CD4-positive, alpha-beta T cell treated with Interleukin-10 for 1 hour (primary cell): ENCODE measurements at regions not wholly inside any gene's neighbourhood (a gene's known extent, or its start where the extent isn't known, plus 50 kb on each side); places are given as distances from the start of the nearest gene placed in this dataset.
"Not testable (repeated sequence)": the region's sequence is repeated elsewhere in the genome, so short reads cannot be mapped to it uniquely, and the experiment has no call there.

Experiments
- DNase-seq: peaks from one replicate; pipeline ENCODE4 v3.0.0-alpha.2; 2020

GRCh38 chr16:29271721-29272675 is 134.5 kb downstream of the NPIPB11 start:
- not testable (repeated sequence) for DNase-seq

- DNase-seq: not testable (repeated sequence)
Measured at GRCh38 chr16:29270923-29271322, 135.6 kb downstream of the NPIPB11 start.

GRCh38 chr16:29270033-29270432 is 136.5 kb downstream of the NPIPB11 start:
- not testable (repeated sequence) for DNase-seq

GRCh38 chr16:29269192-29269811 is 137.2 kb downstream of the NPIPB11 start:
- DNase-seq: not testable (repeated sequence)

GRCh38 chr16:29268785-29269191 is 137.7 kb downstream of the NPIPB11 start:
- not testable (repeated sequence) for DNase-seq

GRCh38 chr16:29268348-29268747 is 138.2 kb downstream of the NPIPB11 start:
- DNase-seq: not testable (repeated sequence)

GRCh38 chr16:29267891-29268290 is 138.6 kb downstream of the NPIPB11 start:
- not testable (repeated sequence) for DNase-seq

- DNase-seq: not testable (repeated sequence)
Measured at GRCh38 chr16:29267055-29267619, 139.4 kb downstream of the NPIPB11 start.

- not testable (repeated sequence) for DNase-seq
Measured at GRCh38 chr16:29266612-29267011, 139.9 kb downstream of the NPIPB11 start.

- DNase-seq: not testable (repeated sequence)
Measured at GRCh38 chr16:29265255-29265853, 141.2 kb downstream of the NPIPB11 start.

GRCh38 chr16:29264080-29264837 is 142.3 kb downstream of the NPIPB11 start:
- not testable (repeated sequence) for DNase-seq

- DNase-seq: not testable (repeated sequence)
Measured at GRCh38 chr16:29262725-29263124, 143.8 kb downstream of the NPIPB11 start.

- not testable (repeated sequence) for DNase-seq
Measured at GRCh38 chr16:29261427-29262248, 144.9 kb downstream of the NPIPB11 start.

GRCh38 chr16:29260683-29261426 is 145.7 kb downstream of the NPIPB11 start:
- not testable (repeated sequence) for DNase-seq

GRCh38 chr16:29259635-29260457 is 146.7 kb downstream of the NPIPB11 start:
- not testable (repeated sequence) for DNase-seq

- not testable (repeated sequence) for DNase-seq
Measured at GRCh38 chr16:29258946-29259634, 147.4 kb downstream of the NPIPB11 start.

- DNase-seq: not testable (repeated sequence)
Measured at GRCh38 chr16:29257419-29258336, 148.8 kb downstream of the NPIPB11 start.

- DNase-seq: no peak
Measured at GRCh38 chr16:29256501-29256981, 150.0 kb downstream of the NPIPB11 start.
